HepG2 (cell line): ENCODE measurements at regions not wholly inside any gene's neighbourhood (a gene's known extent, or its start where the extent isn't known, plus 50 kb on each side); places are given as distances from the start of the nearest gene placed in this dataset.

ENCODE experiments used
- ATAC-seq: fragments of 200-7000 bp; cut with Tn5 transposase; 3 replicates; pipeline ENCODE4 v1.9.1; 2020; ENCODE audit warnings: mild to moderate bottlenecking, moderate library complexity
- BruUV-seq: library from RNA; stranded (reverse); fragments of 400-500 nt; replicated peaks from 2 replicates; lab custom pipeline; 2021; lab: Mats Ljungman, UMichigan
- CTCF ChIA-PET: fragments of 300-600 bp; formaldehyde crosslinking; extraction: SDS; loops from one replicate; lab custom pipeline; 2021; ENCODE audit warnings: low total read pairs, inconsistent platforms, low intra/inter-chr PET ratio; lab: Yijun Ruan, JAX
- POLR2A ChIA-PET: fragments of 350-600 bp; sonication (Branson Sonifier 250); formaldehyde crosslinking; loops from one replicate; lab custom pipeline; 2020; ENCODE audit warnings: antibody characterized with exemption, inconsistent platforms; lab: Yijun Ruan, JAX
- DNase-seq: peaks from one replicate; pipeline ENCODE4 v3.0.0-alpha.2; 2015; ENCODE audit warnings: low spot score
- FAIRE-seq: peaks from 3 replicates; lab custom pipeline; 2011; peaks lifted over from hg19 to GRCh38; lab: Jason Lieb, UNC
- H2AFZ ChIP-seq: one replicate; pipeline ENCODE4 v1.6.1; 2011; ENCODE audit warnings: low read length, inconsistent platforms
- H3K27ac ChIP-seq: fragments of 300-600 bp; 3 replicates; pipeline ENCODE4 v1.8.0; 2011; ENCODE audit warnings: mixed run types, mild to moderate bottlenecking, mixed read lengths, low read length, inconsistent platforms; ENCODE audit not compliant: insufficient read depth; ENCODE audit errors: extremely low read length
- H3K27me3 ChIP-seq, 2 experiments: fragments of 200-600 bp in 1 of 2; 2 replicates in 1 of 2; 3 replicates in 1 of 2; pipeline versions ENCODE4 v1.6.0 to v1.8.0; 2011; ENCODE audit warnings: low read length in 2 of 2, mild to moderate bottlenecking in 2 of 2, moderate library complexity in 2 of 2, inconsistent platforms in 1 of 2; ENCODE audit not compliant: insufficient read depth in 2 of 2, control insufficient read depth in 1 of 2
- H3K36me3 ChIP-seq, 2 experiments: fragments of 200-600 bp in 1 of 2; replicated peaks in 1 of 2; 2 replicates in 1 of 2; 3 replicates in 1 of 2; pipeline versions ENCODE4 v1.5.1 to v1.8.0; 2011; ENCODE audit warnings: low read length in 2 of 2, inconsistent platforms in 1 of 2; ENCODE audit not compliant: insufficient read depth in 2 of 2, control insufficient read depth in 1 of 2
- H3K4me1 ChIP-seq: 2 replicates; pipeline ENCODE4 v1.5.1; 2012; ENCODE audit warnings: low read length, inconsistent platforms; ENCODE audit not compliant: insufficient read depth
- H3K4me2 ChIP-seq: 2 replicates; pipeline ENCODE4 v1.6.0; 2011; ENCODE audit warnings: low read depth, low read length, inconsistent platforms
- H3K4me3 ChIP-seq, 3 experiments: fragments of 200-600 bp in 1 of 3; sonication (generic), shearing (Covaris generic) in 1 of 3; replicated peaks in 1 of 3; 2 replicates each; pipeline ENCODE4 v1.5.1; 2011 to 2016; ENCODE audit warnings: low read length in 3 of 3, inconsistent platforms in 2 of 3, low read depth in 2 of 3, mild to moderate bottlenecking in 2 of 3, control low read depth in 1 of 3, mixed read lengths in 1 of 3; ENCODE audit not compliant: insufficient read depth in 1 of 3
- H3K79me2 ChIP-seq: one replicate; pipeline ENCODE4 v1.6.1; 2011; ENCODE audit warnings: low read length, inconsistent platforms; ENCODE audit not compliant: insufficient read depth
- H3K9ac ChIP-seq: 2 replicates; pipeline ENCODE4 v1.6.0; 2011; ENCODE audit warnings: mild to moderate bottlenecking, low read depth, low read length, inconsistent platforms; ENCODE audit not compliant: insufficient read depth
- H3K9me3 ChIP-seq: 2 replicates; pipeline ENCODE4 v1.5.1; 2012; ENCODE audit warnings: mild to moderate bottlenecking, low read length
- H4K20me1 ChIP-seq: 2 replicates; pipeline ENCODE4 v1.6.0; 2011; ENCODE audit warnings: inconsistent platforms, mild to moderate bottlenecking, low read length, moderate library complexity; ENCODE audit not compliant: insufficient read depth
- CENPBD1 ChIP-seq: sonication (generic); formaldehyde crosslinking; IDR thresholded peaks from 2 replicates; pipeline ENCODE4 v1.8.0; 2022; ENCODE audit warnings: missing genetic modification reagents, low read depth, mild to moderate bottlenecking, borderline replicate concordance
- FOXK2 ChIP-seq: fragments of 450-650 bp; IDR thresholded peaks from 2 replicates; pipeline ENCODE4 v1.6.1; 2016
- STAT6 ChIP-seq: sonication (generic); formaldehyde crosslinking; IDR thresholded peaks from 2 replicates; pipeline ENCODE4 v1.4.0; 2020; ENCODE audit warnings: missing genetic modification reagents, mild to moderate bottlenecking, borderline replicate concordance
- UBTF ChIP-seq: sonication (generic); formaldehyde crosslinking; IDR thresholded peaks from 2 replicates; pipeline ENCODE4 v1.4.0; 2020; ENCODE audit warnings: mild to moderate bottlenecking, missing genetic modification reagents
- ZFP36L2 ChIP-seq: sonication (generic); formaldehyde crosslinking; IDR thresholded peaks from 2 replicates; pipeline ENCODE4 v1.4.0; 2020; ENCODE audit warnings: missing genetic modification reagents
- WGBS: methylation state at CpG from one replicate; pipeline ENCODE4 v1.1.6; 2017; ENCODE audit warnings: low lambda C conversion rate; 5-methylcytosine and 5-hydroxymethylcytosine counted together
- in situ Hi-C: cut with HindIII; loops from 2 replicates; pipeline ENCODE4 v1.10.0; 2017; ENCODE audit warnings: low pct_unique_long_range_greater_than_20kb; ENCODE audit not compliant: extremely low pct_ligation_motif_present
- intact Hi-C: fragments of 100-400 bp; cut with micrococcal nuclease; formaldehyde crosslinking; loops from one replicate; pipeline ENCODE4 v1.10.0; 2022; ENCODE audit not compliant: unreplicated experiment

- H3K9ac ChIP-seq, result no peak overlapping the region
- DNase-seq, result no peak
- no peak overlapping the region for H3K27ac ChIP-seq
- ChIA-PET POLR2A (no interaction called here), CTCF (no interaction called here)
- H3K4me1 ChIP-seq, result no peaks in the 10 kb centered on the region
- intact Hi-C loops (no loop called here), in situ Hi-C loops (no loop called here)
- BruUV-seq, result no TSS peak
- H4K20me1 ChIP-seq, result no peaks in the 10 kb centered on the region
- no peak for TF ChIP-seq FOXK2
- TF ChIP-seq STAT6 (CRISPR knock-in tag), result no peak
- no peaks in the 10 kb centered on the region for H3K27me3 ChIP-seq
- WGBS, result 2% methylated on average over 4 of the region's 4 CpGs
- H3K36me3 ChIP-seq, result no peaks in the 10 kb centered on the region
- no peak overlapping the region for H2AFZ ChIP-seq
- ATAC-seq, result no peak
- H3K4me2 ChIP-seq, result no peak overlapping the region
- H3K4me3 ChIP-seq, result no peak overlapping the region
- H3K79me2 ChIP-seq, result no peaks in the 10 kb centered on the region
- H3K9me3 ChIP-seq, result peaks cover 75% of the 10 kb centered on the region
- FAIRE-seq, result no peak
Measured at GRCh38 chr14:82388488-82388887, 854.8 kb upstream of the SEL1L start.

- Histone ChIP-seq H3K79me2 (no peaks in the 10 kb centered on the region), H3K36me3 (no peaks in the 10 kb centered on the region), H3K4me2 (no peak overlapping the region), H2AFZ (no peak overlapping the region), H3K27ac (no peak overlapping the region), H3K4me1 (no peaks in the 10 kb centered on the region), H3K4me3 (no peak overlapping the region), H3K9me3 (peaks cover 79% of the 10 kb centered on the region), H3K27me3 (no peaks in the 10 kb centered on the region), H4K20me1 (no peaks in the 10 kb centered on the region), H3K9ac (no peak overlapping the region)
- CTCF ChIA-PET, result no interaction called here
- TF ChIP-seq UBTF (CRISPR knock-in tag) (no peak), CENPBD1 (CRISPR knock-in tag) (no peak), ZFP36L2 (no peak)
- POLR2A ChIA-PET, result no interaction called here
- BruUV-seq, result no TSS peak
- FAIRE-seq (no peak), ATAC-seq (no peak), DNase-seq (no peak)
- in situ Hi-C loops, result no loop called here
- intact Hi-C loops, result no loop called here
- WGBS, result 11% methylated on average over 1 of the region's 1 CpG
Measured at GRCh38 chr14:82390586-82390985, 856.9 kb upstream of the SEL1L start.
